ENCODE measurements at regions not wholly inside any gene's neighbourhood (a gene's known extent, or its start where the extent isn't known, plus 50 kb on each side); places are given as distances from the start of the nearest gene placed in this dataset.

DNA sequence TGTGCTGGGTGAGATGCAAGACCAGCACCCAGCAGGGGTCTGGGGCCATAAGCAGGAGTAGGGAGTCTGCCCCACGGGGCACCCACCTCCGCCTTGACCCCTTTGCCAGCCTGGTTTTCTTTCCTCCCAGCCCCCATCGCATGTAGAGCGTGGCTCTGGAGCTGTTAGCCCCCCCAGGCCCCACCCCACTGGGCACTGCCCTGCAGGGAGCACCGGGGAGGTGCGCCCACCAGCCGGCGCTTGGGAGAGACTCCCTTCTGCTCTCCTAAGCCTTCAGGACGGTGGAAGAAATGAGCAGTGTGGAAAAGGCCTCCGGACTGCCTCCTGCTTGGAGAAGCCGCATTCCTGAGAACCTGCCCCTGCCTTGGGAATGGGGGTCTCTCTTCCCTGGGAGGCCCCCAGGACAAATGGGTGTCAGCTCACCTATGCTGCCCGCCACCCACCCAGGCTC is 186.2 kb downstream of the IRF8 start:
- Histone ChIP-seq H3K4me1 (no peaks in the 10 kb centered on the region), H3K4me3 (no peak overlapping the region), H3K36me3 (no peaks in the 10 kb centered on the region), H3K27ac (no peak overlapping the region), H3K9me3 (no peaks in the 10 kb centered on the region), H3K27me3 (no peaks in the 10 kb centered on the region)
- DNase-seq: peak; percentile 58
- 92 to 94% methylated on average over 12 of the region's 12 CpGs for WGBS, 2 donors
- intact Hi-C loops (cut with DNase I): no loop called here
- no peak for TF ChIP-seq POLR2A (IDR thresholded peaks at IDR 0.05)
- TF ChIP-seq EP300 (IDR thresholded peaks at IDR 0.05): no peak
- TF ChIP-seq, protein P1, sequence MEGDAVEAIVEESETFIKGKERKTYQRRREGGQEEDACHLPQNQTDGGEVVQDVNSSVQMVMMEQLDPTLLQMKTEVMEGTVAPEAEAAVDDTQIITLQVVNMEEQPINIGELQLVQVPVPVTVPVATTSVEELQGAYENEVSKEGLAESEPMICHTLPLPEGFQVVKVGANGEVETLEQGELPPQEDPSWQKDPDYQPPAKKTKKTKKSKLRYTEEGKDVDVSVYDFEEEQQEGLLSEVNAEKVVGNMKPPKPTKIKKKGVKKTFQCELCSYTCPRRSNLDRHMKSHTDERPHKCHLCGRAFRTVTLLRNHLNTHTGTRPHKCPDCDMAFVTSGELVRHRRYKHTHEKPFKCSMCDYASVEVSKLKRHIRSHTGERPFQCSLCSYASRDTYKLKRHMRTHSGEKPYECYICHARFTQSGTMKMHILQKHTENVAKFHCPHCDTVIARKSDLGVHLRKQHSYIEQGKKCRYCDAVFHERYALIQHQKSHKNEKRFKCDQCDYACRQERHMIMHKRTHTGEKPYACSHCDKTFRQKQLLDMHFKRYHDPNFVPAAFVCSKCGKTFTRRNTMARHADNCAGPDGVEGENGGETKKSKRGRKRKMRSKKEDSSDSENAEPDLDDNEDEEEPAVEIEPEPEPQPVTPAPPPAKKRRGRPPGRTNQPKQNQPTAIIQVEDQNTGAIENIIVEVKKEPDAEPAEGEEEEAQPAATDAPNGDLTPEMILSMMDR (IDR thresholded peaks at IDR 0.05): no peak

- intact Hi-C loops (cut with DNase I): no loop called here
- no peak for TF ChIP-seq EP300 (IDR thresholded peaks at IDR 0.05)
- no peak overlapping the region for H3K4me3 ChIP-seq
- no peaks in the 10 kb centered on the region for H3K36me3 ChIP-seq
- H3K27me3 ChIP-seq: no peaks in the 10 kb centered on the region
- 79 to 84% methylated on average over 8 of the region's 8 CpGs for WGBS, 2 donors
- peak; percentile 14 for DNase-seq
- H3K9me3 ChIP-seq: no peaks in the 10 kb centered on the region
- H3K27ac ChIP-seq: no peak overlapping the region
- H3K4me1 ChIP-seq: no peaks in the 10 kb centered on the region
These were observed 186.8 kb downstream of the IRF8 start for GRCh38 chr16:86085795-86086194.

DNA sequence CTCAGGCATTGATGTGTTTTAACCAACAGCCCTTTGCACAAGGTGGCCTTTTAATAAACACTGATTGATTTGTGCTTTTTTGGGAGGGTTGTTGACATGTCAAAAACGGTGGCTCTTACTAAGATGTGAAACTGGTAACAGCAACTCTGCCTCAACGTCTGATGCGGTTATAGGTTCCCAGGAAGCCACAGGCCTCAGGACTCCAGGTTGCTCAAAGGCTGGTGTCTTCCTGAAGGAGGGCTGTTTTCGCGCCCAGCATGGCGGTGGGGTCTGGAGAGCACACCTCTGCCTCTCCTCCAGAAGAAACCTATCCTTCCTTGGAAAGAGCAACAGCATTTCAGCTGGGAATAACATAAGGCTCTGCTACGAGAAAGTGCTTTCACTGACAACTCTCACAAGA is 187.5 kb downstream of the IRF8 start:
- TF ChIP-seq EP300 (IDR thresholded peaks at IDR 0.05): no peak
- TF ChIP-seq POLR2A (IDR thresholded peaks at IDR 0.05): no peak
- TF ChIP-seq POLR2AphosphoS5 (IDR thresholded peaks at IDR 0.05): no peak
- TF ChIP-seq, protein P1 (IDR thresholded peaks at IDR 0.05): no peak

DNA sequence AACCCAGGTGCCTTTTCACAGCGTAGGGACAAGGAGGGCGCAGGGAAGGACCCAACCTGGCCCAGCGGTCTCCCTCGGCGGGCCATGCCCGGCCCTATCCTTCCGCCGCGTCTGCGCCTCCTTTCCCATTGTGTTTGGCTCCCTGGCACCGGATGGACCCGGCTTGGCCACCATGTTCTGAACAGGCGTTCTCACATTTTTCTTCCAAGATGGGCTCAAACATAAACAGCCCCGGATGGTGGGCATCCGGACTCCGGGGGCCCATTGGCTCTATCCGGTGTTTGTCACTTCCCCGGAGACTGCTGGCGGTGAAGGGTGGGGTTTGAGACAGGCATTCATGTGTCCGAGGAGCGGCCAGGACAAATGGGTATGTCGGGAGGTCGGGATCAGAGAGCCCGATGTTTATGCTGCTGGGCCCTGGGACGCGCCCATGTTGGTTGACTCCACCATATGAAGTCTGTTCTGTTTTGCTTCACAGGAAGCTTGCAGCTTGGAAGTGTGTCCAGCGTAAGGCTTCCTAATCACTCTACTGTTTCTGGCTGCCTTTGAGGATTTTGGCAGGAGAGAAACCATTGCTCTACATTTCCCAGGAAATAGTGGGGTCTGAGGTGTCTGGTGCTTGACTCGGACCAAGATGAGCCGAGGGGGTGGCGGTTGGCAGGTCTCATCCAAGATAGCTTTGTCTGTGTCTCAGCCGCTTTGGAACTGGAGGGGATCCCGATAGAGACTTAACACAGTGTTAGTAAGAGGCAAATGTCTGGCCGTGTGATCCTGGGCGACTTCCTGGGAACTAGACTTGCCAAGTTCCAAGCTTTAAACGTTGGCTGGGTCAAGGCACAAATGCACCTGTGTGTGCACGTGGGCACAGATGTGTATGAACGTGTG is 188.3 kb downstream of the IRF8 start:
- DNase-seq: peak; percentile 65
- Histone ChIP-seq H3K36me3 (no peaks in the 10 kb centered on the region), H3K9me3 (no peaks in the 10 kb centered on the region), H3K27me3 (no peaks in the 10 kb centered on the region), H3K4me3 (no peak overlapping the region), H3K4me1 (no peaks in the 10 kb centered on the region), H3K27ac (no peak overlapping the region)
- 90 to 91% methylated on average over 37 of the region's 37 CpGs for WGBS, 2 donors
- TF ChIP-seq POLR2AphosphoS5 (IDR thresholded peaks at IDR 0.05): no peak
- TF ChIP-seq, protein P1 (IDR thresholded peaks at IDR 0.05): no peak
- TF ChIP-seq POLR2A (IDR thresholded peaks at IDR 0.05): no peak
- TF ChIP-seq EP300 (IDR thresholded peaks at IDR 0.05): no peak
- intact Hi-C loops (cut with DNase I): no loop called here

More for the DNA sequence above, 187.5 kb downstream of the IRF8 start:
- 87 to 88% methylated on average over 7 of the region's 7 CpGs for WGBS, 2 donors
- no peaks in the 10 kb centered on the region for H3K4me1 ChIP-seq
- H3K27ac ChIP-seq: no peak overlapping the region
- H3K4me3 ChIP-seq: no peak overlapping the region
- H3K9me3 ChIP-seq: no peaks in the 10 kb centered on the region
- H3K27me3 ChIP-seq: no peaks in the 10 kb centered on the region
- intact Hi-C loops (cut with DNase I): no loop called here
- DNase-seq: peak; percentile 19
- no peaks in the 10 kb centered on the region for H3K36me3 ChIP-seq

- Histone ChIP-seq H3K27me3 (no peaks in the 10 kb centered on the region), H3K9me3 (no peaks in the 10 kb centered on the region), H3K27ac (no peak overlapping the region), H3K4me3 (no peak overlapping the region), H3K36me3 (no peaks in the 10 kb centered on the region), H3K4me1 (no peaks in the 10 kb centered on the region)
- peak; percentile 57 for DNase-seq
- intact Hi-C loops (cut with DNase I): no loop called here
- TF ChIP-seq POLR2A (IDR thresholded peaks at IDR 0.05): no peak
- TF ChIP-seq, protein P1 (IDR thresholded peaks at IDR 0.05): no peak
- no peak for TF ChIP-seq EP300 (IDR thresholded peaks at IDR 0.05)
- TF ChIP-seq POLR2AphosphoS5 (IDR thresholded peaks at IDR 0.05): no peak
- 90 to 93% methylated on average over 11 of the region's 11 CpGs for WGBS, 2 donors
These were observed 188.9 kb downstream of the IRF8 start for GRCh38 chr16:86087896-86088230.

Measured in sigmoid colon (tissue), 6 donors.